Dendritic cell treated with granulocyte-macrophage colony-stimulating factor and Interleukin-4, amounts not matched to agents 40 ng/mL and 50 ng/mL, for 4 days (primary cell): ENCODE measurements at regions not wholly inside any gene's neighbourhood (a gene's known extent, or its start where the extent isn't known, plus 50 kb on each side); places are given as distances from the start of the nearest gene placed in this dataset.

Experiments
- H3K27ac Mint-ChIP-seq: one replicate; pipeline ENCODE4 v1.8.0; 2022; ENCODE audit warnings: mild to moderate bottlenecking, mixed read lengths
- H3K27me3 Mint-ChIP-seq: one replicate; pipeline ENCODE4 v1.8.0; 2022; ENCODE audit warnings: mild to moderate bottlenecking, mixed read lengths
- H3K36me3 Mint-ChIP-seq: one replicate; pipeline ENCODE4 v1.8.0; 2022; ENCODE audit warnings: low read depth, mixed read lengths
- H3K4me1 Mint-ChIP-seq: one replicate; pipeline ENCODE4 v1.8.0; 2022; ENCODE audit warnings: low read depth, mixed read lengths
- H3K4me3 Mint-ChIP-seq: one replicate; pipeline ENCODE4 v1.8.0; 2022; ENCODE audit warnings: mild to moderate bottlenecking, moderate library complexity, mixed read lengths
- H3K9me3 Mint-ChIP-seq: one replicate; pipeline ENCODE4 v1.8.0; 2022; ENCODE audit warnings: mixed read lengths
- intact Hi-C: fragments of 100-400 bp; cut with micrococcal nuclease; formaldehyde crosslinking; loops from one replicate; pipeline ENCODE4 v1.15.0; 2022

- Mint-ChIP-seq H3K27me3 (no peaks in the 10 kb centered on the region), H3K4me3 (no peak overlapping the region), H3K27ac (no peak overlapping the region), H3K36me3 (no peaks in the 10 kb centered on the region), H3K9me3 (peaks cover 42% of the 10 kb centered on the region), H3K4me1 (no peaks in the 10 kb centered on the region)
- intact Hi-C loops = no loop called here
Observed at GRCh38 chr10:105872665-105873064, 1231.6 kb downstream of the SORCS3 start.

GRCh38 chr10:105868935-105869334 is 1227.8 kb downstream of the SORCS3 start:
- Mint-ChIP-seq H3K9me3 (peaks cover 25% of the 10 kb centered on the region), H3K27ac (no peak overlapping the region), H3K4me1 (no peaks in the 10 kb centered on the region), H3K36me3 (no peaks in the 10 kb centered on the region), H3K4me3 (no peak overlapping the region), H3K27me3 (no peaks in the 10 kb centered on the region)
- intact Hi-C loops = no loop called here

- no peaks in the 10 kb centered on the region for H3K36me3 Mint-ChIP-seq
- no peak overlapping the region for H3K4me3 Mint-ChIP-seq
- H3K9me3 Mint-ChIP-seq = no peaks in the 10 kb centered on the region
- no peaks in the 10 kb centered on the region for H3K27me3 Mint-ChIP-seq
- intact Hi-C loops = no loop called here
- H3K27ac Mint-ChIP-seq = no peak overlapping the region
- H3K4me1 Mint-ChIP-seq = no peaks in the 10 kb centered on the region
Observed at GRCh38 chr10:105864854-105865253, 1223.8 kb downstream of the SORCS3 start.

- Mint-ChIP-seq H3K27me3 (no peaks in the 10 kb centered on the region), H3K27ac (no peak overlapping the region), H3K36me3 (no peaks in the 10 kb centered on the region), H3K4me3 (no peak overlapping the region), H3K9me3 (no peaks in the 10 kb centered on the region), H3K4me1 (no peaks in the 10 kb centered on the region)
- intact Hi-C loops = no loop called here
Observed at GRCh38 chr10:105857268-105858264, 1216.5 kb downstream of the SORCS3 start.

GRCh38 chr10:105855791-105856190 is 1214.7 kb downstream of the SORCS3 start:
- Mint-ChIP-seq H3K27me3 (no peaks in the 10 kb centered on the region), H3K9me3 (peaks cover 1% of the 10 kb centered on the region), H3K36me3 (no peaks in the 10 kb centered on the region), H3K27ac (no peak overlapping the region), H3K4me3 (no peak overlapping the region), H3K4me1 (no peaks in the 10 kb centered on the region)
- intact Hi-C loops = no loop called here

- Mint-ChIP-seq H3K27me3 (no peaks in the 10 kb centered on the region), H3K27ac (no peak overlapping the region), H3K36me3 (no peaks in the 10 kb centered on the region), H3K4me1 (no peaks in the 10 kb centered on the region), H3K4me3 (no peak overlapping the region), H3K9me3 (peaks cover under 1% of the 10 kb centered on the region)
- intact Hi-C loops = no loop called here
Observed at GRCh38 chr10:105844676-105845570, 1203.8 kb downstream of the SORCS3 start.

- no peaks in the 10 kb centered on the region for H3K9me3 Mint-ChIP-seq
- H3K27me3 Mint-ChIP-seq = no peaks in the 10 kb centered on the region
- H3K4me3 Mint-ChIP-seq = no peak overlapping the region
- no peaks in the 10 kb centered on the region for H3K36me3 Mint-ChIP-seq
- intact Hi-C loops = no loop called here
- no peaks in the 10 kb centered on the region for H3K4me1 Mint-ChIP-seq
- H3K27ac Mint-ChIP-seq = no peak overlapping the region
Observed at GRCh38 chr10:105844241-105844640, 1203.2 kb downstream of the SORCS3 start.

GRCh38 chr10:105843786-105844185 is 1202.7 kb downstream of the SORCS3 start:
- Mint-ChIP-seq H3K4me1 (no peaks in the 10 kb centered on the region), H3K36me3 (no peaks in the 10 kb centered on the region), H3K9me3 (no peaks in the 10 kb centered on the region), H3K27ac (no peak overlapping the region), H3K27me3 (no peaks in the 10 kb centered on the region), H3K4me3 (no peak overlapping the region)
- intact Hi-C loops = no loop called here

- intact Hi-C loops = no loop called here
- H3K4me3 Mint-ChIP-seq = no peak overlapping the region
- no peak overlapping the region for H3K27ac Mint-ChIP-seq
- H3K4me1 Mint-ChIP-seq = no peaks in the 10 kb centered on the region
- H3K36me3 Mint-ChIP-seq = no peaks in the 10 kb centered on the region
- H3K9me3 Mint-ChIP-seq = no peaks in the 10 kb centered on the region
- H3K27me3 Mint-ChIP-seq = no peaks in the 10 kb centered on the region
Observed at GRCh38 chr10:105840288-105840770, 1199.2 kb downstream of the SORCS3 start.

- no peaks in the 10 kb centered on the region for H3K4me1 Mint-ChIP-seq
- no peak overlapping the region for H3K27ac Mint-ChIP-seq
- H3K36me3 Mint-ChIP-seq = no peaks in the 10 kb centered on the region
- no peaks in the 10 kb centered on the region for H3K9me3 Mint-ChIP-seq
- intact Hi-C loops = no loop called here
- no peaks in the 10 kb centered on the region for H3K27me3 Mint-ChIP-seq
- no peak overlapping the region for H3K4me3 Mint-ChIP-seq
Observed at GRCh38 chr10:105838392-105838791, 1197.3 kb downstream of the SORCS3 start.

GRCh38 chr10:105837951-105838350 is 1196.9 kb downstream of the SORCS3 start:
- Mint-ChIP-seq H3K4me1 (no peaks in the 10 kb centered on the region), H3K27ac (no peak overlapping the region)
- intact Hi-C loops = no loop called here

GRCh38 chr10:105834261-105835059 is 1193.4 kb downstream of the SORCS3 start:
- Mint-ChIP-seq H3K27me3 (no peaks in the 10 kb centered on the region), H3K9me3 (no peaks in the 10 kb centered on the region), H3K27ac (no peak overlapping the region), H3K36me3 (no peaks in the 10 kb centered on the region), H3K4me1 (no peaks in the 10 kb centered on the region), H3K4me3 (no peak overlapping the region)
- intact Hi-C loops = no loop called here

More at GRCh38 chr10:105837951-105838350, 1196.9 kb downstream of the SORCS3 start:
- H3K9me3 Mint-ChIP-seq = no peaks in the 10 kb centered on the region
- no peaks in the 10 kb centered on the region for H3K27me3 Mint-ChIP-seq
- H3K4me3 Mint-ChIP-seq = no peak overlapping the region
- no peaks in the 10 kb centered on the region for H3K36me3 Mint-ChIP-seq

GRCh38 chr10:105827133-105827532 is 1186.0 kb downstream of the SORCS3 start:
- Mint-ChIP-seq H3K4me1 (no peaks in the 10 kb centered on the region), H3K27me3 (no peaks in the 10 kb centered on the region), H3K9me3 (no peaks in the 10 kb centered on the region), H3K4me3 (no peak overlapping the region), H3K36me3 (no peaks in the 10 kb centered on the region), H3K27ac (no peak overlapping the region)
- intact Hi-C loops = no loop called here
